Endothelial cell of umbilical vein (primary cell): ENCODE measurements at regions not wholly inside any gene's neighbourhood (a gene's known extent, or its start where the extent isn't known, plus 50 kb on each side); places are given as distances from the start of the nearest gene placed in this dataset.

ENCODE experiments used
- BruUV-seq: library from RNA; stranded (reverse); fragments of 400-500 nt; replicated peaks from 2 replicates; lab custom pipeline; 2021; lab: Mats Ljungman, UMichigan
- CTCF ChIA-PET: fragments of 300-600, 350-600 bp; sonication (Branson Sonifier 250); formaldehyde crosslinking; loops from one replicate; lab custom pipeline; 2021; ENCODE audit warnings: antibody characterized with exemption, inconsistent platforms; lab: Charles Lee
- POLR2A ChIA-PET: fragments of 300-600, 350-600 bp; sonication (Branson Sonifier 250); formaldehyde crosslinking; loops from one replicate; lab custom pipeline; 2021; ENCODE audit warnings: antibody characterized with exemption, inconsistent platforms; lab: Charles Lee
- DNase-seq: peaks from one replicate; pipeline ENCODE4 v3.0.0-alpha.2; 2011; ENCODE audit warnings: low read depth, low spot score
- FAIRE-seq: peaks from 2 replicates; lab custom pipeline; 2011; peaks lifted over from hg19 to GRCh38; lab: Jason Lieb, UNC
- H2AFZ ChIP-seq: 2 replicates; pipeline ENCODE4 v1.6.0; 2012; ENCODE audit warnings: low read depth, low read length, control low read depth, inconsistent platforms
- H3K27ac ChIP-seq: 2 replicates; pipeline ENCODE4 v1.5.1; 2011; ENCODE audit warnings: low read depth, mild to moderate bottlenecking, control low read depth, low read length, moderate library complexity; ENCODE audit not compliant: insufficient read depth
- H3K27me3 ChIP-seq, 2 experiments: 2 replicates each; pipeline versions ENCODE4 v1.6.0 to v1.6.1; 2011; ENCODE audit warnings: low read length in 2 of 2, mixed read lengths in 1 of 2; ENCODE audit not compliant: control insufficient read depth in 2 of 2, insufficient read depth in 2 of 2
- H3K36me3 ChIP-seq, 2 experiments: 2 replicates in 1 of 2; 3 replicates in 1 of 2; pipeline ENCODE4 v1.5.1; 2011; ENCODE audit warnings: low read length in 2 of 2, mild to moderate bottlenecking in 1 of 2, moderate library complexity in 1 of 2; ENCODE audit not compliant: control insufficient read depth in 2 of 2, insufficient read depth in 2 of 2; ENCODE audit errors: extremely low read depth in 1 of 2
- H3K4me1 ChIP-seq: 3 replicates; pipeline ENCODE4 v1.5.1; 2011; ENCODE audit warnings: mild to moderate bottlenecking, low read length; ENCODE audit not compliant: control insufficient read depth, insufficient read depth; ENCODE audit errors: extremely low read depth
- H3K4me2 ChIP-seq: 2 replicates; pipeline ENCODE4 v1.6.1; 2011; ENCODE audit warnings: low read length, control low read depth, mixed read lengths; ENCODE audit not compliant: insufficient read depth
- H3K4me3 ChIP-seq, 3 experiments: fragments of 200-600 bp in 1 of 3; sonication (generic), shearing (Covaris generic) in 1 of 3; replicated peaks in 1 of 3; 2 replicates each; pipeline ENCODE4 v1.5.1; 2011 to 2016; ENCODE audit warnings: control low read depth in 3 of 3, low read length in 3 of 3, mild to moderate bottlenecking in 2 of 3, inconsistent platforms in 1 of 3, low read depth in 1 of 3, moderate library complexity in 1 of 3; ENCODE audit not compliant: insufficient read depth in 1 of 3
- H3K79me2 ChIP-seq: 2 replicates; pipeline ENCODE4 v1.6.0; 2012; ENCODE audit warnings: low read length, inconsistent platforms; ENCODE audit not compliant: control insufficient read depth, insufficient read depth
- H3K9ac ChIP-seq: replicated peaks from 2 replicates; pipeline ENCODE3; 2011; ENCODE audit warnings: low read length, control low read depth; ENCODE audit not compliant: insufficient read depth; ENCODE audit errors: extremely low read depth
- H3K9me1 ChIP-seq: replicated peaks from 3 replicates; pipeline ENCODE4 v1.6.0; 2011; ENCODE audit warnings: mild to moderate bottlenecking, low read length; ENCODE audit not compliant: control insufficient read depth, insufficient read depth; ENCODE audit errors: extremely low read depth
- H3K9me3 ChIP-seq: replicated peaks from 2 replicates; pipeline ENCODE4 v1.5.1; 2012; ENCODE audit warnings: low read length, inconsistent platforms; ENCODE audit not compliant: control insufficient read depth, insufficient read depth
- H4K20me1 ChIP-seq: replicated peaks from 2 replicates; pipeline ENCODE3; 2011; ENCODE audit warnings: mild to moderate bottlenecking, low read length; ENCODE audit not compliant: control insufficient read depth, insufficient read depth; ENCODE audit errors: extremely low read depth
- EZH2 ChIP-seq: IDR thresholded peaks from 2 replicates; pipeline ENCODE4 v1.6.1; 2012; ENCODE audit warnings: borderline replicate concordance, low read depth, mild to moderate bottlenecking, moderate library complexity, low read length, inconsistent platforms; ENCODE audit not compliant: severe bottlenecking
- FOS ChIP-seq: IDR thresholded peaks from 2 replicates; pipeline ENCODE4 v1.6.1; 2011; ENCODE audit warnings: mild to moderate bottlenecking, low read length, moderate library complexity, borderline replicate concordance; ENCODE audit not compliant: insufficient read depth
- GATA2 ChIP-seq: IDR thresholded peaks from 2 replicates; pipeline ENCODE4 v1.7.0; 2011; ENCODE audit warnings: low read depth, mild to moderate bottlenecking, moderate library complexity, mixed read lengths, low read length; ENCODE audit not compliant: insufficient read length, insufficient read depth
- JUN ChIP-seq: IDR thresholded peaks from 2 replicates; pipeline ENCODE4 v1.6.1; 2011; ENCODE audit warnings: borderline replicate concordance, low read depth; ENCODE audit not compliant: insufficient read length, insufficient read depth
- MYC ChIP-seq: IDR thresholded peaks from one replicate; pipeline ENCODE4 v1.6.1; 2011; ENCODE audit warnings: mild to moderate bottlenecking, low read depth, low read length
- POLR2A ChIP-seq: IDR thresholded peaks from 2 replicates; pipeline ENCODE4 v1.6.1; 2012; ENCODE audit warnings: low read depth, mild to moderate bottlenecking, control low read depth, low read length
- POLR2AphosphoS5 ChIP-seq: IDR thresholded peaks from 2 replicates; pipeline ENCODE4 v1.6.1; 2012; ENCODE audit warnings: low read depth, mild to moderate bottlenecking, control low read depth, low read length, moderate library complexity; ENCODE audit not compliant: insufficient read depth
- dilution Hi-C: fragments of 300-500 bp; cut with MboI; formaldehyde crosslinking; loops from one replicate; pipeline ENCODE4 v1.15.0; 2019; ENCODE audit warnings: low sequenced_read_pairs; ENCODE audit not compliant: extremely low pct_ligation_motif_present
- intact Hi-C: fragments of 100-400 bp; cut with micrococcal nuclease; formaldehyde crosslinking; loops from one replicate; pipeline ENCODE4 v1.10.0; 2022
- TF ChIP-seq, protein P1 (sequence below): IDR thresholded peaks from 2 replicates; pipeline ENCODE4 v1.6.1; 2011; ENCODE audit not compliant: insufficient read depth, insufficient read length
- TF ChIP-seq, protein P2 (sequence below), 2 donors: IDR thresholded peaks; 1 replicate in 1 of 2; 2 replicates in 1 of 2; pipeline ENCODE4 v1.5.1; 2011; ENCODE audit warnings: low read length in 2 of 2, mild to moderate bottlenecking in 2 of 2, moderate library complexity in 2 of 2, control low read depth in 1 of 2, inconsistent platforms in 1 of 2, low read depth in 1 of 2; ENCODE audit not compliant: insufficient read depth in 1 of 2; ENCODE audit errors: extremely low read depth in 1 of 2

DNA sequence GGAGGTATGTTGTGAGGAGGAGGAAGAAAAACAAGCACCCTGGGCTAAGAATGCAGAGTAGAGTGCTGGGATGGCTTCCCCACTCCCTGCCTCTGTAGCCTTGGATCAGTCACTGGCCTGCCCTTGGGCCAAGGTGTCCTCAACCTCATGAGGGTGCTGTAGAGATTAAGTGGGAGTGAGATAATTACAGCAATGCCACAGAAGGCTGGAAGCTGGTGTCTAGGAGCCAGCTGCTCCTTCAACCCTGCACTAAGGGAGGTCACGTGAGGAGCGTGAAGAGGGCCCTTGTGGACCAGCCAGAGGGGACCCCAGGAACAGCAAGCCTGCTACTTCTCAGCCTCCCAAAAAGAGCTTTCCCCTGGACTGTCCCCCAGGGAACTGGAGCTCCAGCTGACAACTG is 95.2 kb downstream of the TTC32 start:
- H3K4me1 ChIP-seq: peaks cover 8% of the 10 kb centered on the region
- FAIRE-seq: no peak

More for the DNA sequence above, 95.2 kb downstream of the TTC32 start:
- ChIA-PET CTCF (no interaction called here), POLR2A (no interaction called here)
- no peak overlapping the region for H3K4me2 ChIP-seq
- H3K27me3 ChIP-seq: no peaks in the 10 kb centered on the region
- no peak for TF ChIP-seq POLR2A
- no peak for TF ChIP-seq MYC
- no peak for TF ChIP-seq JUN
- no peak for TF ChIP-seq GATA2
- TF ChIP-seq FOS: no peak
- TF ChIP-seq, protein P1, sequence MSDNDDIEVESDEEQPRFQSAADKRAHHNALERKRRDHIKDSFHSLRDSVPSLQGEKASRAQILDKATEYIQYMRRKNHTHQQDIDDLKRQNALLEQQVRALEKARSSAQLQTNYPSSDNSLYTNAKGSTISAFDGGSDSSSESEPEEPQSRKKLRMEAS: no peak
- no peak for TF ChIP-seq POLR2AphosphoS5
- TF ChIP-seq, protein P2, sequence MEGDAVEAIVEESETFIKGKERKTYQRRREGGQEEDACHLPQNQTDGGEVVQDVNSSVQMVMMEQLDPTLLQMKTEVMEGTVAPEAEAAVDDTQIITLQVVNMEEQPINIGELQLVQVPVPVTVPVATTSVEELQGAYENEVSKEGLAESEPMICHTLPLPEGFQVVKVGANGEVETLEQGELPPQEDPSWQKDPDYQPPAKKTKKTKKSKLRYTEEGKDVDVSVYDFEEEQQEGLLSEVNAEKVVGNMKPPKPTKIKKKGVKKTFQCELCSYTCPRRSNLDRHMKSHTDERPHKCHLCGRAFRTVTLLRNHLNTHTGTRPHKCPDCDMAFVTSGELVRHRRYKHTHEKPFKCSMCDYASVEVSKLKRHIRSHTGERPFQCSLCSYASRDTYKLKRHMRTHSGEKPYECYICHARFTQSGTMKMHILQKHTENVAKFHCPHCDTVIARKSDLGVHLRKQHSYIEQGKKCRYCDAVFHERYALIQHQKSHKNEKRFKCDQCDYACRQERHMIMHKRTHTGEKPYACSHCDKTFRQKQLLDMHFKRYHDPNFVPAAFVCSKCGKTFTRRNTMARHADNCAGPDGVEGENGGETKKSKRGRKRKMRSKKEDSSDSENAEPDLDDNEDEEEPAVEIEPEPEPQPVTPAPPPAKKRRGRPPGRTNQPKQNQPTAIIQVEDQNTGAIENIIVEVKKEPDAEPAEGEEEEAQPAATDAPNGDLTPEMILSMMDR (IDR thresholded peaks at IDR 0.05; ENCODE audit: extremely low read depth in 1 of 2, insufficient read depth in 1 of 2, low read depth in 1 of 2, low read length in 2 of 2): no peak
- no peak for TF ChIP-seq EZH2
- no peak overlapping the region for H3K27ac ChIP-seq
- no peaks in the 10 kb centered on the region for H3K79me2 ChIP-seq
- H3K9ac ChIP-seq: no peak overlapping the region
- no TSS peak for BruUV-seq
- no peak overlapping the region for H3K4me3 ChIP-seq
- H3K9me1 ChIP-seq: no peaks in the 10 kb centered on the region
- dilution Hi-C loops (no loop called here), intact Hi-C loops (no loop called here)
- no peaks in the 10 kb centered on the region for H4K20me1 ChIP-seq
- no peak overlapping the region for H2AFZ ChIP-seq
- H3K9me3 ChIP-seq: no peaks in the 10 kb centered on the region
- no peaks in the 10 kb centered on the region for H3K36me3 ChIP-seq
- no peak for DNase-seq
